ENCODE measurements at regions not wholly inside any gene's neighbourhood (a gene's known extent, or its start where the extent isn't known, plus 50 kb on each side); places are given as distances from the start of the nearest gene placed in this dataset.

DNA sequence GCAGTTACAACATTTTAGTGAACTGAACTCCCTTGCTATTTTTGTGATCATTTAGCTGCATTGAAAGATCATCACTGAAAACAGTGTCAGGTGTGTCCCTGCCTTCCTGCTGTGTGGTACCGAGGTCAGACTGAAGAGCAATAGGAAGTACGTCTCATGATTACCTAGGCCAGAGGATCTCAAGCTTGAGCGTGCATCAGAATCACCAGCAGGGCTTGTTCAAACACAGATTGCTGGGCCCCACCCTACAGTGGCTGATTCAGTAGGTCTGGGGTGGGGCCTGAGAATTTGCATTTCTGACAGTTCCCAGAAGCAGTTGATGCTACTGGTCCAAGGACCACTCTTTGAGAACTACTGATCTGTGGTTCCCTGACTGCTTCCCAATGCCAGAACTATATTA, 159.6 kb downstream of the ACTL7B start:
- H3K4me3 ChIP-seq: no peak overlapping the region
- no peaks in the 10 kb centered on the region for H3K9me3 ChIP-seq
- no peak overlapping the region for H3K27ac ChIP-seq
- H3K27me3 ChIP-seq (ENCODE audit: insufficient read depth in 3 of 3, low read length in 2 of 3): no peaks in the 10 kb centered on the region
- TF ChIP-seq CTCF (IDR thresholded peaks at IDR 0.05): no peak
- no peaks in the 10 kb centered on the region for H3K36me3 ChIP-seq (ENCODE audit: insufficient read depth in 1 of 2, low read depth in 1 of 2)
- DNase-seq: no peak
- no peak for ATAC-seq
- H3K4me1 ChIP-seq: no peaks in the 10 kb centered on the region
- 81 to 88% (median 87%) methylated on average over 3 of the region's 3 CpGs for WGBS, 3 donors
- intact Hi-C loops (cut with DNase I): no loop called here

DNA sequence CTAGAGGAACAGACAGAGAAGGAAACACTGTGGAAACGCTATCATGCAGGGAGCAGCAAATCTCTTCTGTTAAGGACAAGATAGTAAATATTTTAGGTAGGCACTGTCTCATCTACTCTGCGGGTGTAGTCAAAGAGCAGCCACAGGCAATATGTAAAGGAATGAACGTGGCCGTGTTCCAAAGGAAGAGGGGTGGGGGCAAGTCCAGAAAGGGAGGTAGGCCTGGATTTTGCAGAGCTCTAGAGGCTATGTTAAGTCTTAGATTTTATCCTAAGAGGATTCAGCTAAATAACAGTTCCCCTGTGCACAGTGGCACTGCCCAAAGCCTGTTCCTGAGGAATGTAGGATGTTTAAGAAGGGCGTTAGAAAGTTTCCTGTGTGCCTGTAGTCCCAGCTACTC, 161.6 kb downstream of the ACTL7B start:
- H3K4me3 ChIP-seq: no peak overlapping the region
- intact Hi-C loops (cut with DNase I): no loop called here
- WGBS, 3 donors: 71 to 76% (median 74%) methylated on average over 5 of the region's 5 CpGs
- no peak for TF ChIP-seq CTCF (IDR thresholded peaks at IDR 0.05)
- H3K36me3 ChIP-seq (ENCODE audit: insufficient read depth in 1 of 2, low read depth in 1 of 2): no peaks in the 10 kb centered on the region
- H3K4me1 ChIP-seq: no peaks in the 10 kb centered on the region
- no peak overlapping the region for H3K27ac ChIP-seq
- DNase-seq: no peak
- ATAC-seq: no peak
- H3K9me3 ChIP-seq: peaks cover 5% of the 10 kb centered on the region
- H3K27me3 ChIP-seq (ENCODE audit: insufficient read depth in 3 of 3, low read length in 2 of 3): no peaks in the 10 kb centered on the region

- no peaks in the 10 kb centered on the region for H3K27me3 ChIP-seq (ENCODE audit: insufficient read depth in 3 of 3, low read length in 2 of 3)
- DNase-seq (no peak), ATAC-seq (no peak)
- H3K9me3 ChIP-seq: peaks cover 16% of the 10 kb centered on the region
- no peaks in the 10 kb centered on the region for H3K4me1 ChIP-seq
- whole genome bisulfite sequencing, 3 donors: 86 to 89% (median 88%) methylated on average over 7 of the region's 7 CpGs
- intact Hi-C loops (cut with DNase I): no loop called here
- no peak for TF ChIP-seq CTCF (IDR thresholded peaks at IDR 0.05)
- no peaks in the 10 kb centered on the region for H3K36me3 ChIP-seq (ENCODE audit: insufficient read depth in 1 of 2, low read depth in 1 of 2)
- no peak overlapping the region for H3K27ac ChIP-seq
- H3K4me3 ChIP-seq: no peak overlapping the region
These were observed 164.2 kb downstream of the ACTL7B start for GRCh38 chr9:108691614-108692013.

- DNase-seq (no peak), ATAC-seq (no peak)
- Histone ChIP-seq H3K4me3 (no peak overlapping the region), H3K4me1 (no peaks in the 10 kb centered on the region), H3K9me3 (peaks cover 22% of the 10 kb centered on the region), H3K36me3 (ENCODE audit: insufficient read depth in 1 of 2, low read depth in 1 of 2) (no peaks in the 10 kb centered on the region), H3K27ac (no peak overlapping the region), H3K27me3 (ENCODE audit: insufficient read depth in 3 of 3, low read length in 2 of 3) (no peaks in the 10 kb centered on the region)
- intact Hi-C loops (cut with DNase I): no loop called here
- no peak for TF ChIP-seq CTCF (IDR thresholded peaks at IDR 0.05)
- WGBS, 3 donors: 54 to 60% (median 54%) methylated on average over 2 of the region's 2 CpGs
These were observed 167.1 kb downstream of the ACTL7B start for GRCh38 chr9:108688676-108689075.

- ATAC-seq (no peak), DNase-seq (no peak)
- H3K9me3 ChIP-seq: peaks cover 22% of the 10 kb centered on the region
- no peak overlapping the region for H3K4me3 ChIP-seq
- TF ChIP-seq CTCF (IDR thresholded peaks at IDR 0.05): no peak
- no peaks in the 10 kb centered on the region for H3K36me3 ChIP-seq (ENCODE audit: insufficient read depth in 1 of 2, low read depth in 1 of 2)
- intact Hi-C loops (cut with DNase I): no loop called here
- no peaks in the 10 kb centered on the region for H3K4me1 ChIP-seq
- H3K27me3 ChIP-seq (ENCODE audit: insufficient read depth in 3 of 3, low read length in 2 of 3): no peaks in the 10 kb centered on the region
- H3K27ac ChIP-seq: no peak overlapping the region
- WGBS, 3 donors: 83 to 91% (median 84%) methylated on average over 3 of the region's 3 CpGs
These were observed 167.7 kb downstream of the ACTL7B start for GRCh38 chr9:108688051-108688450.
